MCF 10A (cell line): ENCODE measurements at regions not wholly inside any gene's neighbourhood (a gene's known extent, or its start where the extent isn't known, plus 50 kb on each side); places are given as distances from the start of the nearest gene placed in this dataset.
"Not testable (repeated sequence)": the region's sequence is repeated elsewhere in the genome, so short reads cannot be mapped to it uniquely, and the experiment has no call there.

Experiments
- BruUV-seq: library from RNA; stranded (reverse); fragments of 400-500 nt; replicated peaks from 2 replicates; lab custom pipeline; 2021; lab: Mats Ljungman, UMichigan
- CTCF ChIA-PET: fragments of 300-600 bp; sonication (Branson Sonifier 250); formaldehyde crosslinking; extraction: SDS; loops from one replicate; lab custom pipeline; 2021; ENCODE audit warnings: antibody characterized with exemption, inconsistent platforms; lab: Yijun Ruan, JAX
- POLR2A ChIA-PET: fragments of 300-600, 350-650 bp; sonication (Branson Sonifier 250); formaldehyde crosslinking; extraction: SDS; loops from one replicate; lab custom pipeline; 2020; ENCODE audit warnings: antibody characterized with exemption, inconsistent platforms; lab: Yijun Ruan, JAX
- DNase-seq: peaks from one replicate; pipeline ENCODE4 v3.0.0-alpha.2; 2018; ENCODE audit not compliant: unreplicated experiment
- H3K27ac Mint-ChIP-seq: one replicate; pipeline ENCODE4 v1.8.0; 2022; ENCODE audit warnings: mild to moderate bottlenecking, low read depth, mixed read lengths; ENCODE audit not compliant: unreplicated experiment
- H3K27me3 Mint-ChIP-seq: one replicate; pipeline ENCODE4 v1.8.0; 2022; ENCODE audit warnings: mixed read lengths; ENCODE audit not compliant: insufficient read depth, unreplicated experiment
- H3K36me3 Mint-ChIP-seq: one replicate; pipeline ENCODE4 v1.8.0; 2022; ENCODE audit warnings: mild to moderate bottlenecking, moderate library complexity, mixed read lengths; ENCODE audit not compliant: insufficient read depth, unreplicated experiment
- H3K4me1 Mint-ChIP-seq: one replicate; pipeline ENCODE4 v1.8.0; 2022; ENCODE audit warnings: mixed read lengths; ENCODE audit not compliant: insufficient read depth, unreplicated experiment
- H3K4me3 Mint-ChIP-seq: one replicate; pipeline ENCODE4 v1.8.0; 2022; ENCODE audit warnings: mild to moderate bottlenecking, moderate library complexity, mixed read lengths; ENCODE audit not compliant: unreplicated experiment
- H3K9me3 Mint-ChIP-seq: one replicate; pipeline ENCODE4 v1.8.0; 2022; ENCODE audit warnings: mixed read lengths; ENCODE audit not compliant: unreplicated experiment
- intact Hi-C: fragments of 100-400 bp; cut with micrococcal nuclease; formaldehyde crosslinking; loops from 2 replicates; pipeline ENCODE4 v1.14.1; 2022
- TF ChIP-seq, protein P1 (sequence below): fragments of 200-600 bp; IDR thresholded peaks from one replicate; pipeline ENCODE4 v1.8.0; 2022; ENCODE audit warnings: antibody characterized with exemption, mild to moderate bottlenecking; ENCODE audit not compliant: unreplicated experiment

DNA sequence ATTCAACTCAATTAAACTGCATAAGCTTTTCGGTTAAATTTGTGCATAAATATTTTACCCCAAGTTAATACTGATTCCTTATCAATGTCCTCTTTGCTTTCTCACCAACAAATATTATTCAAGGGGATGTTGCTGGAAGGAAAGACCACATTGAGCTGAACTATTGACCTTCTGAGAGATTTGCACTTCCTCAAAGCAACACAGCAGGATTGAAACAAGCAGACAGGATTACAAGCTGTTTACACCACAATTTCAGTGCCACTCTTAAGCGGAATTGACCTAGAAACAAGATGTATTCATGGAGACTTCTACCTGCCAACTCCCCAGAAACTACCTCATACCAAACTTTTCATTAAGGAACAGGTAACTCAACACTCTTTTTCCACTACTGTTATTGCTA is 96.5 kb upstream of the DUSP21 start:
- TF ChIP-seq, protein P1, sequence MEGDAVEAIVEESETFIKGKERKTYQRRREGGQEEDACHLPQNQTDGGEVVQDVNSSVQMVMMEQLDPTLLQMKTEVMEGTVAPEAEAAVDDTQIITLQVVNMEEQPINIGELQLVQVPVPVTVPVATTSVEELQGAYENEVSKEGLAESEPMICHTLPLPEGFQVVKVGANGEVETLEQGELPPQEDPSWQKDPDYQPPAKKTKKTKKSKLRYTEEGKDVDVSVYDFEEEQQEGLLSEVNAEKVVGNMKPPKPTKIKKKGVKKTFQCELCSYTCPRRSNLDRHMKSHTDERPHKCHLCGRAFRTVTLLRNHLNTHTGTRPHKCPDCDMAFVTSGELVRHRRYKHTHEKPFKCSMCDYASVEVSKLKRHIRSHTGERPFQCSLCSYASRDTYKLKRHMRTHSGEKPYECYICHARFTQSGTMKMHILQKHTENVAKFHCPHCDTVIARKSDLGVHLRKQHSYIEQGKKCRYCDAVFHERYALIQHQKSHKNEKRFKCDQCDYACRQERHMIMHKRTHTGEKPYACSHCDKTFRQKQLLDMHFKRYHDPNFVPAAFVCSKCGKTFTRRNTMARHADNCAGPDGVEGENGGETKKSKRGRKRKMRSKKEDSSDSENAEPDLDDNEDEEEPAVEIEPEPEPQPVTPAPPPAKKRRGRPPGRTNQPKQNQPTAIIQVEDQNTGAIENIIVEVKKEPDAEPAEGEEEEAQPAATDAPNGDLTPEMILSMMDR, result no peak
- POLR2A ChIA-PET, result no interaction called here
- Mint-ChIP-seq H3K4me1 (no peaks in the 10 kb centered on the region), H3K36me3 (no peaks in the 10 kb centered on the region), H3K27ac (no peak overlapping the region), H3K27me3 (peaks cover 40% of the 10 kb centered on the region), H3K4me3 (no peak overlapping the region), H3K9me3 (no peaks in the 10 kb centered on the region)
- no peak for DNase-seq
- no TSS peak for BruUV-seq
- intact Hi-C loops, result no loop called here
- CTCF ChIA-PET, result interaction anchor here (0.7 kb wide), 1 partner anchor 67 kb away, joined by 3 read pairs; no protein-coding TSS in a partner anchor

DNA sequence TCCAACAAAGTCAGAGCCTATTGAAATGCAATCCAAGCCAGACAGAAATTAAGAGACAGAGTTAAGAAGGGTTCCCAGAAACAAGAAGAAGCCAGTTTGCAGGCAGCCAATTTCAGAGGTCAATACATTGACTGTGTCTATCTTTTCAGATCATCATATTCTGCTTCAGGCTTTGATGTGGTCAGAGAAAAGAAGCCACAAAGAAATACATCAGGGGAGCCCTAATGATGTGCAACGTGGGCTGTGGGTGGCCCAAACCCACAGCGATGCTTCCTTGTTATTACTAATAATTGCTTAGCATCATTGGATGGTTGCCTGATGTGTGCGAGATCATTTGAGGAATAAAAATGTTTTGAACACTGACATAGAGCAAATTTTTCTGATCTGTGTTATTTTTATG is 99.0 kb upstream of the DUSP21 start:
- H3K36me3 Mint-ChIP-seq, result no peaks in the 10 kb centered on the region
- no peak overlapping the region for H3K27ac Mint-ChIP-seq
- no TSS peak for BruUV-seq

DNA sequence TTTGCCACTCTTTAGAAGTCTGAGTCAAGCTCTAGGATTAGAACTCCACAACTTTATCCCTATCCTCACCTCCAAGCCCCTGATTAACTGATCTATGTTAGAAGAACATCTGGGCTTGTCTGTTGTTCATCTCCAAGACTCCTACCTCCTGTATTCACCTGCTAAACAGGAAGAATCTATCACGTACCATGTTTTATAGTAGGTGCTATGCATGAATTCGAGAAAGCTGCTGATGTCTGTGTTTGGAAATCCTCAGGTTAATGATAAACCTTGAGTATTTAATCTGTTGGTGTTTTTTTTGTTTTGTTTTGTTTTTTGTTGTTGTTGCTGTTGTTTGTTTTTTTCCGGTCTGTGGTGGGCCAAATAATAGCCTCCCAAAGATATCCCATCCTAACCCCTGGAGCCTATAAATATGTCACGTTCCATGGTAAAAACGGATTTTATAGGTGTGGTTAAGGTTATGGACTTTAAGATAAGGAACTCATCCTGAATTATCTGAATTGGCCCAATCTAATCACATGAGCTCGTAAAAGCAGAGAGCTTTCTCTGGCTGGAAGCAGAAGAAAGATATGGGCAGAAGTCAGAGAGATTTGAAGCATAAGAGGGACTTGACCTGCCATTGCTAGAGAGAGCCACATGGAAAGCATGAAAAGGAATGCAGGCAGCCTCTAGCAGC is 101.2 kb upstream of the DUSP21 start:
- H3K27me3 Mint-ChIP-seq, result peaks cover 51% of the 10 kb centered on the region
- intact Hi-C loops, result no loop called here
- BruUV-seq, result no TSS peak
- no peaks in the 10 kb centered on the region for H3K36me3 Mint-ChIP-seq
- no peak overlapping the region for H3K4me3 Mint-ChIP-seq
- no peak for DNase-seq
- no peaks in the 10 kb centered on the region for H3K4me1 Mint-ChIP-seq
- TF ChIP-seq, protein P1, result no peak
- ChIA-PET CTCF (no interaction called here), POLR2A (no interaction called here)
- H3K27ac Mint-ChIP-seq, result no peak overlapping the region
- H3K9me3 Mint-ChIP-seq, result no peaks in the 10 kb centered on the region

More for the DNA sequence above, 99.0 kb upstream of the DUSP21 start:
- ChIA-PET CTCF (no interaction called here), POLR2A (no interaction called here)
- TF ChIP-seq, protein P1, result no peak
- H3K9me3 Mint-ChIP-seq, result no peaks in the 10 kb centered on the region
- peaks cover 53% of the 10 kb centered on the region for H3K27me3 Mint-ChIP-seq
- DNase-seq, result no peak
- intact Hi-C loops, result no loop called here
- no peaks in the 10 kb centered on the region for H3K4me1 Mint-ChIP-seq
- H3K4me3 Mint-ChIP-seq, result no peak overlapping the region

DNA sequence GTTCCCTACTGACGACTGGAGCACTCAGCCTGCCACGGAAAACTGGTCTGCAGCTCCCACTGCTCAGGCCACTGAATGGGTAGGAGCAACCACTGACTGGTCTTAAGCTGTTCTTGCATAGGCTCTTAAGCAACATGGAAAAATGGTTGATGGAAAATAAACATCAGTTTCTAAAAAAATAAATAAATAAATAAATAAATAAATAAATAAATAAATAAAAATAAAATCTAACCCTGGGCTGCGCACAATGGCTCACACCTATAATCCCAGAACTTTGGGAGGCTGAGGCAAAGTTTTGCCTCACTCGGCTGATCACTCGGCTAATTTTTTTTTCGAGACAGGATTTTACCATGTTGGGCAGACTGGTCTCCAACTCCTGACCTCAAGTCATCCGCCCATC is 102.0 kb upstream of the DUSP21 start:
- CTCF ChIA-PET, H3K9me3 Mint-ChIP-seq, intact Hi-C loops, H3K27ac Mint-ChIP-seq, H3K4me3 Mint-ChIP-seq, H3K4me1 Mint-ChIP-seq, BruUV-seq, H3K36me3 Mint-ChIP-seq, POLR2A ChIA-PET, DNase-seq: not testable (repeated sequence)
- peaks cover 46% of the 10 kb centered on the region for H3K27me3 Mint-ChIP-seq

DNA sequence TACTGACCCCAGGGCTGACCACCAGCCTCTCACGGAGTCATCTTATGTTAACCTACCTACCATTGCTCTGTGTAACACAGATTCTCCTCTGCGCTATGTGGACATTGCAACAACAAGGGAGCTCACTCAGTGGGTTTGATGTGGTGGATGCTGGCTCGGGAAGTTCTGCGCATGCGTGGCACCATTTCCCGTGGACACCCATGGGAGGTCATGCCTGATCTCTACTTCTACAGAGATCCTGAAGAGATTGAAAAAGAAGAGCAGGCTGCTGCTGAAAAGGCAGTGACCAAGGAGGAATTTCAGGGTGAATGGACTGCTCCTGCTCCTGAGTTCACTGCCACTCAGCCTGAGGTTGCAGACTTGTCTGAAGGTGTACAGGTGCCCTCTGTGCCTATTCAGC is 102.4 kb upstream of the DUSP21 start:
- H3K36me3 Mint-ChIP-seq, H3K4me3 Mint-ChIP-seq: not testable (repeated sequence)

More for the DNA sequence above, 102.4 kb upstream of the DUSP21 start:
- BruUV-seq, CTCF ChIA-PET, H3K9me3 Mint-ChIP-seq, DNase-seq, intact Hi-C loops, H3K27ac Mint-ChIP-seq, POLR2A ChIA-PET, H3K4me1 Mint-ChIP-seq: not testable (repeated sequence)
- peaks cover 42% of the 10 kb centered on the region for H3K27me3 Mint-ChIP-seq
